ENCODE measurements at regions not wholly inside any gene's neighbourhood (a gene's known extent, or its start where the extent isn't known, plus 50 kb on each side); places are given as distances from the start of the nearest gene placed in this dataset.

- TF ChIP-seq EZH2phosphoT487 (IDR thresholded peaks at IDR 0.05; ENCODE audit: insufficient read depth, low read depth), result no peak
- no peak for TF ChIP-seq EZH2 (IDR thresholded peaks at IDR 0.05; ENCODE audit: insufficient read depth, poor library complexity, severe bottlenecking)
These were observed 681.6 kb downstream of the TBC1D22A start for GRCh38 chr22:47443836-47444745.
